Neural crest cell (in vitro differentiated cells): ENCODE measurements at regions not wholly inside any gene's neighbourhood (a gene's known extent, or its start where the extent isn't known, plus 50 kb on each side); places are given as distances from the start of the nearest gene placed in this dataset.

Experiments used
- DNase-seq: peaks from one replicate; pipeline ENCODE4 v3.0.0; 2021; ENCODE audit warnings: low read depth, mixed read lengths, low spot score
- H3K27ac Mint-ChIP-seq: one replicate; pipeline ENCODE4 v1.8.0; 2021; ENCODE audit warnings: mild to moderate bottlenecking, mixed read lengths; ENCODE audit not compliant: unreplicated experiment
- H3K27me3 Mint-ChIP-seq: 2 replicates; pipeline ENCODE4 v1.8.0; 2021; ENCODE audit warnings: low read depth, mild to moderate bottlenecking, mixed read lengths
- H3K36me3 Mint-ChIP-seq: 2 replicates; pipeline ENCODE4 v1.8.0; 2021; ENCODE audit warnings: low read depth, mild to moderate bottlenecking, mixed read lengths
- H3K4me1 Mint-ChIP-seq: 2 replicates; pipeline ENCODE4 v1.8.0; 2021; ENCODE audit warnings: mixed read lengths
- H3K4me3 Mint-ChIP-seq: one replicate; pipeline ENCODE4 v1.8.0; 2021; ENCODE audit warnings: mild to moderate bottlenecking, mixed read lengths
- H3K9me3 Mint-ChIP-seq: 2 replicates; pipeline ENCODE4 v1.8.0; 2021; ENCODE audit warnings: mixed read lengths
- TF ChIP-seq, protein P1 (sequence below): fragments of 200-600 bp; sonication (generic); conservative IDR thresholded peaks from 2 replicates; pipeline ENCODE4 v1.5.0; 2021; ENCODE audit warnings: antibody characterized with exemption, mild to moderate bottlenecking

GRCh38 chr16:80084614-80085013, 456.2 kb upstream of the DYNLRB2 start:
- Mint-ChIP-seq H3K4me3 (no peak overlapping the region), H3K4me1 (no peaks in the 10 kb centered on the region), H3K27me3 (peaks cover 6% of the 10 kb centered on the region), H3K36me3 (no peaks in the 10 kb centered on the region), H3K27ac (no peak overlapping the region), H3K9me3 (no peaks in the 10 kb centered on the region)
- TF ChIP-seq, protein P1, sequence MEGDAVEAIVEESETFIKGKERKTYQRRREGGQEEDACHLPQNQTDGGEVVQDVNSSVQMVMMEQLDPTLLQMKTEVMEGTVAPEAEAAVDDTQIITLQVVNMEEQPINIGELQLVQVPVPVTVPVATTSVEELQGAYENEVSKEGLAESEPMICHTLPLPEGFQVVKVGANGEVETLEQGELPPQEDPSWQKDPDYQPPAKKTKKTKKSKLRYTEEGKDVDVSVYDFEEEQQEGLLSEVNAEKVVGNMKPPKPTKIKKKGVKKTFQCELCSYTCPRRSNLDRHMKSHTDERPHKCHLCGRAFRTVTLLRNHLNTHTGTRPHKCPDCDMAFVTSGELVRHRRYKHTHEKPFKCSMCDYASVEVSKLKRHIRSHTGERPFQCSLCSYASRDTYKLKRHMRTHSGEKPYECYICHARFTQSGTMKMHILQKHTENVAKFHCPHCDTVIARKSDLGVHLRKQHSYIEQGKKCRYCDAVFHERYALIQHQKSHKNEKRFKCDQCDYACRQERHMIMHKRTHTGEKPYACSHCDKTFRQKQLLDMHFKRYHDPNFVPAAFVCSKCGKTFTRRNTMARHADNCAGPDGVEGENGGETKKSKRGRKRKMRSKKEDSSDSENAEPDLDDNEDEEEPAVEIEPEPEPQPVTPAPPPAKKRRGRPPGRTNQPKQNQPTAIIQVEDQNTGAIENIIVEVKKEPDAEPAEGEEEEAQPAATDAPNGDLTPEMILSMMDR: peak; percentile 69
- peak; percentile 28 for DNase-seq

DNA sequence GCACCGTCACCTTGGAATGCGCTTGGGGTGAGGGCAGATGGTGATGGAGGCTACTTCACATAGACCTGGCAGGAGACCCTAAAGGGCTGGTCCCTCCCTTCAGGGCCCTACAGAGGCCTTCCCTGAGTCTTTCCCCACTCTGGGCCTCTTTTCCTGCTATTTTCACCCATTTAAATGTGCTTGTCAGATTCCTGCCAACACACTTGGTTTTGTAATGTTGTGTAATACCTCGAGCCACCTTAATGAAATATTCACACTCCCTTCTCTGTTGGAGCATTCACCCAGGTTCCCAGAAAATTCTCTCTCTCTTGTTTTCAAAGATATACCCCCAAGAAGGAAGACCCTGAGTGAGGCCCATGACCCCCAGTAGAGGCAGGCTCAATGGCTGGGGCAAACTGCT, 456.6 kb upstream of the DYNLRB2 start:
- H3K4me1 Mint-ChIP-seq: no peaks in the 10 kb centered on the region
- H3K9me3 Mint-ChIP-seq: no peaks in the 10 kb centered on the region
- TF ChIP-seq, protein P1: no peak
- H3K27me3 Mint-ChIP-seq: peaks cover 6% of the 10 kb centered on the region
- no peak for DNase-seq
- no peaks in the 10 kb centered on the region for H3K36me3 Mint-ChIP-seq
- H3K27ac Mint-ChIP-seq: no peak overlapping the region
- no peak overlapping the region for H3K4me3 Mint-ChIP-seq

DNA sequence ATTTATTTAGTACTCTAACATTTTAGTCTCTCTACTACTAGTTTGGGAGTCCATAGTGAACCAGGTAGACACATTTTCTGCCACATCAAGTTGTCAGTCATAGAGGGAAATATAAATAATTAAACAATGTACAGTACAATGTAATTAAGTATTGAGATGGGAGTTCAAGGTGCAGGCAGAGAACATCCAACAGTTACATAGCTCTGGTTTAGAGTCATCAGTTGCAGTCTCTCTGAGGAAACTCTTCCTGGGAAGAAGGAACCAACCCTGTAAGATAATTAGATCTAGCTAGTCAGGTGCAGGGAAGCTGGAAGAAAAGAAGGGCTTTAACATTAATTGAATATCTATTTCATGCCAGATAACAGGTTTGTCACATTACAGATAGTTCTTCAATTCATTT, 457.9 kb upstream of the DYNLRB2 start:
- no peak for DNase-seq
- TF ChIP-seq, protein P1: no peak
- no peak overlapping the region for H3K4me3 Mint-ChIP-seq
- H3K4me1 Mint-ChIP-seq: no peaks in the 10 kb centered on the region
- H3K36me3 Mint-ChIP-seq: no peaks in the 10 kb centered on the region
- peaks cover 6% of the 10 kb centered on the region for H3K27me3 Mint-ChIP-seq
- H3K9me3 Mint-ChIP-seq: no peaks in the 10 kb centered on the region
- H3K27ac Mint-ChIP-seq: no peak overlapping the region

- H3K27me3 Mint-ChIP-seq: peaks cover 6% of the 10 kb centered on the region
- no peaks in the 10 kb centered on the region for H3K4me1 Mint-ChIP-seq
- no peak for DNase-seq
- H3K9me3 Mint-ChIP-seq: no peaks in the 10 kb centered on the region
- H3K36me3 Mint-ChIP-seq: no peaks in the 10 kb centered on the region
- TF ChIP-seq, protein P1: no peak
- no peak overlapping the region for H3K27ac Mint-ChIP-seq
- H3K4me3 Mint-ChIP-seq: no peak overlapping the region
Observed at GRCh38 chr16:80081846-80082245, 458.9 kb upstream of the DYNLRB2 start.

GRCh38 chr16:80080287-80080851, 460.4 kb upstream of the DYNLRB2 start:
- Mint-ChIP-seq H3K4me3 (no peak overlapping the region), H3K27me3 (peaks cover 6% of the 10 kb centered on the region), H3K27ac (no peak overlapping the region)

More at GRCh38 chr16:80080287-80080851, 460.4 kb upstream of the DYNLRB2 start:
- TF ChIP-seq, protein P1: no peak
- no peaks in the 10 kb centered on the region for H3K36me3 Mint-ChIP-seq
- H3K9me3 Mint-ChIP-seq: no peaks in the 10 kb centered on the region
- no peak for DNase-seq
- H3K4me1 Mint-ChIP-seq: no peaks in the 10 kb centered on the region
